ENCODE measurements at regions not wholly inside any gene's neighbourhood (a gene's known extent, or its start where the extent isn't known, plus 50 kb on each side); places are given as distances from the start of the nearest gene placed in this dataset.

DNA sequence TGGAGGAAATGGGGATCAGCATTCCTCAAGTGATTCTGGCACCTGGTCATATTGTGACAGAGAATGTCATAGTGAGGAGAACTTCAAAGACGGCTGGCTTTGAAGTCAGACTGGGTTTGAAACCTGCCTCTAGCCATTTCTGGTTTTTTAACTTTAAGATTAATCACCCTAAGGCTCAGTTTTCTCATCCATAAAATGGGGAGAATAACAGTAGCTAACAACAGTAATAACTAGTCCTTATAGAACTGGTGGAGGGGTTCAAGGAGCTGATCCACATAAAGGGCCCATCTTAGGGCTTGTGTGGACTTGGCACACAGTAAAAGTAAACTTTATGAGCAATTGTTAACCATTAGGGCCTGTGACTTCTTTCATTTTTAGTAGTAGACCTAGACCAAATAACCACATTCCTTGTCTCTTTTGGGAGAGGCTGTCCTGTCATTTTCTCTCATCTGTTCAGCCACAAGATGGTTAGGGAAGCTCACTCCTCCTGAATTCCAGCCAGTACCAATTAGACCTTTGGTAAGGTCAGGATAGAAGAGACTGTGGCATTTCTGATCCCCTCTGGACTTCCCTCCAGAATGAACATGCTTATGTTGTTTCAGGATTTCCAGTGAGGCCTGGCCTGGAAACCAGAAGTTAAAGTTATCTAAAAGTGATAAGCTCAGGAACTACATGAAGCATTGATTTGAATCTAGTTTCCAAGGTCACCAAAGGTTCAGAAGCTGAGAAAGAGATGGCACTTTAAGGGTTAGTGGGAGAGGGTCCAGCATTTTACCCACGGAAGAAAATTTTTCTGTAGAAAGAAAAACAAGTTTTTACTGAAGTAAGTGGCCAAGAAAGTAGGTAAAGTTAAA lies 159.3 kb upstream of the DPH6 start:
- TF ChIP-seq CTCF (IDR thresholded peaks at IDR 0.05; ENCODE audit: insufficient read depth, low read depth, low read length): no peak
- TF ChIP-seq EZH2 (IDR thresholded peaks at IDR 0.05; ENCODE audit: insufficient read depth, low read length): no peak

All from astrocyte (in vitro differentiated cells and primary cell).